Trophoblast cell (in vitro differentiated cells and primary cell): ENCODE measurements at regions not wholly inside any gene's neighbourhood (a gene's known extent, or its start where the extent isn't known, plus 50 kb on each side); places are given as distances from the start of the nearest gene placed in this dataset.

Experiments used
- DNase-seq, 2 donors: peaks; one replicate each; pipeline ENCODE4 v3.0.0-alpha.2; 2016
- H2AFZ ChIP-seq: 2 replicates; pipeline ENCODE4 v1.6.1; 2013; ENCODE audit warnings: low read length, moderate library complexity, mild to moderate bottlenecking; ENCODE audit not compliant: insufficient read depth, poor library complexity
- H2AK5ac ChIP-seq: 2 replicates; pipeline ENCODE4 v1.6.1; 2013; ENCODE audit warnings: mild to moderate bottlenecking, low read length
- H2BK120ac ChIP-seq: 2 replicates; pipeline ENCODE4 v1.6.1; 2013; ENCODE audit warnings: low read length, mild to moderate bottlenecking, moderate library complexity; ENCODE audit not compliant: insufficient read depth, poor library complexity
- H2BK12ac ChIP-seq: 2 replicates; pipeline ENCODE4 v1.6.1; 2013; ENCODE audit warnings: mild to moderate bottlenecking, low read length, moderate library complexity
- H2BK5ac ChIP-seq: 2 replicates; pipeline ENCODE4 v1.6.1; 2013; ENCODE audit warnings: low read length, low read depth, moderate library complexity, mild to moderate bottlenecking; ENCODE audit not compliant: poor library complexity
- H3K14ac ChIP-seq: 2 replicates; pipeline ENCODE4 v1.6.1; 2013; ENCODE audit warnings: mild to moderate bottlenecking, low read length
- H3K18ac ChIP-seq: 2 replicates; pipeline ENCODE4 v1.6.1; 2013; ENCODE audit warnings: mild to moderate bottlenecking, low read length
- H3K23ac ChIP-seq: 2 replicates; pipeline ENCODE4 v1.6.1; 2013; ENCODE audit warnings: low read length
- H3K27ac ChIP-seq: 2 replicates; pipeline ENCODE4 v1.5.1; 2013; ENCODE audit warnings: low read depth, mild to moderate bottlenecking, inconsistent platforms, low read length, moderate library complexity
- H3K27me3 ChIP-seq: 2 replicates; pipeline ENCODE4 v1.6.1; 2013; ENCODE audit warnings: inconsistent platforms, mild to moderate bottlenecking, low read length, moderate library complexity; ENCODE audit not compliant: insufficient read depth
- H3K36me3 ChIP-seq, 2 experiments: 1 replicate in 1 of 2; 2 replicates in 1 of 2; pipeline ENCODE4 v1.6.1; 2013; ENCODE audit warnings: low read length in 2 of 2, mild to moderate bottlenecking in 2 of 2, moderate library complexity in 1 of 2; ENCODE audit not compliant: insufficient read depth in 2 of 2, control insufficient read depth in 1 of 2
- H3K4ac ChIP-seq: 2 replicates; pipeline ENCODE4 v1.6.1; 2013; ENCODE audit warnings: low read depth, mild to moderate bottlenecking, low read length, moderate library complexity
- H3K4me1 ChIP-seq, 2 experiments: 1 replicate in 1 of 2; 2 replicates in 1 of 2; pipeline ENCODE4 v1.6.1; 2013; ENCODE audit warnings: low read length in 2 of 2, mild to moderate bottlenecking in 2 of 2, moderate library complexity in 1 of 2; ENCODE audit not compliant: insufficient read depth in 2 of 2, control insufficient read depth in 1 of 2
- H3K4me2 ChIP-seq: 2 replicates; pipeline ENCODE4 v1.6.1; 2013; ENCODE audit warnings: inconsistent platforms, mild to moderate bottlenecking, low read length, moderate library complexity
- H3K4me3 ChIP-seq: 2 replicates; pipeline ENCODE4 v1.5.1; 2013; ENCODE audit warnings: mild to moderate bottlenecking, low read depth, low read length, inconsistent platforms
- H3K79me1 ChIP-seq: one replicate; pipeline ENCODE4 v1.6.1; 2013; ENCODE audit warnings: low read length
- H3K79me2 ChIP-seq: 2 replicates; pipeline ENCODE4 v1.6.1; 2013; ENCODE audit warnings: low read length, mild to moderate bottlenecking; ENCODE audit not compliant: control insufficient read depth, insufficient read depth, poor library complexity
- H3K9ac ChIP-seq: 2 replicates; pipeline ENCODE4 v1.6.1; 2013; ENCODE audit warnings: mild to moderate bottlenecking, low read length
- H3K9me3 ChIP-seq: 2 replicates; pipeline ENCODE4 v1.6.1; 2013; ENCODE audit warnings: low read depth, mild to moderate bottlenecking, control low read depth, inconsistent platforms, low read length; ENCODE audit not compliant: insufficient read depth
- H4K12ac ChIP-seq: 2 replicates; pipeline ENCODE4 v1.6.1; 2013; ENCODE audit warnings: low read depth, mild to moderate bottlenecking, low read length, moderate library complexity
- H4K8ac ChIP-seq: 2 replicates; pipeline ENCODE4 v1.6.1; 2013; ENCODE audit warnings: low read depth, mild to moderate bottlenecking, low read length, moderate library complexity
- H4K91ac ChIP-seq: one replicate; pipeline ENCODE4 v1.6.1; 2013; ENCODE audit warnings: low read depth, mild to moderate bottlenecking, low read length, moderate library complexity
- WGBS: extraction: QIAGEN DNeasy Blood & Tissue Kit; methylation state at CpG from one replicate; pipeline ENCODE4 v1.1.7; 2013; ENCODE audit warnings: missing lambda C conversion rate; ENCODE audit not compliant: insufficient read length, insufficient coverage; ENCODE audit errors: extremely low coverage; 5-methylcytosine and 5-hydroxymethylcytosine counted together

DNA sequence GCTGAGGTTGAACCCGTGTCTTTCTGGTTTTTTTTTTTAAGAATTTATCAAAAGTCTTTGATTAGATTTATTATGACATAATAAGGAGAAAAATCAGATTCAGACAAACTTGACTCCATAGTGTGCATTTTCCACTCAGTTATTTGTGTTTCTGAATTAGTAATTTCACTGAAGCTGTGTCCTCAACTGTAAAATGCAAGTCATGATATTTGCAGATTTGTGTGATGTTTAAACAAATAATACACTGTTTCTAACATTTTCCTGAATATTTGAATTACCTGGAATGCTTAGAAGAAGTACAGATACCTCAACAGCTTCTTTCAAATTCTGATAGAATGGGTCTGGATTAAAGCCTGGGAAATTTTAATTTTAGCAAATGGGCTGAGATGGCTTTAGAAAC is 1050.3 kb upstream of the MAP3K7 start:
- no peaks in the 10 kb centered on the region for H3K36me3 ChIP-seq
- WGBS, result no CpG with 5 or more reads among the region's 1 CpG
- no peak overlapping the region for H4K91ac ChIP-seq
- H3K4me2 ChIP-seq, result no peak overlapping the region
- H3K27ac ChIP-seq, result no peak overlapping the region
- no peak overlapping the region for H3K23ac ChIP-seq
- no peak overlapping the region for H2BK120ac ChIP-seq
- no peak overlapping the region for H2BK12ac ChIP-seq
- no peaks in the 10 kb centered on the region for H3K79me2 ChIP-seq
- no peaks in the 10 kb centered on the region for H3K9me3 ChIP-seq
- no peak overlapping the region for H3K4ac ChIP-seq
- no peak overlapping the region for H2AK5ac ChIP-seq
- H3K4me3 ChIP-seq, result no peak overlapping the region
- H4K12ac ChIP-seq, result no peak overlapping the region
- no peaks in the 10 kb centered on the region for H3K27me3 ChIP-seq
- H3K18ac ChIP-seq, result no peak overlapping the region
- H3K4me1 ChIP-seq, result no peaks in the 10 kb centered on the region
- no peaks in the 10 kb centered on the region for H3K79me1 ChIP-seq
- no peak overlapping the region for H3K9ac ChIP-seq
- no peak overlapping the region for H2AFZ ChIP-seq
- no peak overlapping the region for H3K14ac ChIP-seq
- H2BK5ac ChIP-seq, result no peak overlapping the region
- DNase-seq, result no peak
- no peak overlapping the region for H4K8ac ChIP-seq

DNA sequence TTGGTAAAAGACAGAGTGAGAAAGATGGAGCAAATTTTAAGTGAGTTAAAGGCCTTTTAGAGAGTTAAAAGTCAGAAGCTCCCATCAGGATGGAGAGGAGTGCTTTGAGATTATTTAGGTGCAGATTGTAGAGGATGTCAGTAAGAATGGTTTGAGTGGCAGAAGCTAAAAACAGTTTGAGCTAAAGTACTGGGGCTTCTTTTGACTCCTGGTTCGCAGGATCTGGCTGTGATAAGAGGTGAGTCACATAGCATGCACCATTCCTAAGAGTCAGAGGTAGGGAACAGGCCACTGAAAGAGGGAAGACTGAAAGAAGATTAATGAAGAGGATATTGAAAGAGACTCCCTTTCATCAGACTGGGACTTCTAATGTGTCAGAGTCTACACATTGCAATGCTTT is 1047.9 kb upstream of the MAP3K7 start:
- no CpG with 5 or more reads among the region's 1 CpG for WGBS
- Histone ChIP-seq H3K4ac (no peak overlapping the region), H3K36me3 (no peaks in the 10 kb centered on the region), H2AFZ (no peak overlapping the region), H4K91ac (no peak overlapping the region), H3K27me3 (no peaks in the 10 kb centered on the region), H3K79me2 (no peaks in the 10 kb centered on the region), H4K12ac (no peak overlapping the region), H3K79me1 (no peaks in the 10 kb centered on the region), H2BK120ac (no peak overlapping the region), H3K9ac (no peak overlapping the region), H3K18ac (no peak overlapping the region), H3K9me3 (no peaks in the 10 kb centered on the region), H3K4me3 (no peak overlapping the region), H2BK12ac (no peak overlapping the region), H3K14ac (no peak overlapping the region), H3K4me1 (no peaks in the 10 kb centered on the region), H2AK5ac (no peak overlapping the region), H3K23ac (no peak overlapping the region), H3K27ac (no peak overlapping the region), H2BK5ac (no peak overlapping the region), H4K8ac (no peak overlapping the region), H3K4me2 (no peak overlapping the region)
- peak in 1 of 2 donors; percentile 4 for DNase-seq

- Histone ChIP-seq H4K91ac (no peak overlapping the region), H3K4me3 (no peak overlapping the region), H3K9me3 (no peaks in the 10 kb centered on the region), H3K79me1 (no peaks in the 10 kb centered on the region), H2BK120ac (no peak overlapping the region), H3K36me3 (no peaks in the 10 kb centered on the region), H2BK5ac (no peak overlapping the region), H3K18ac (no peak overlapping the region), H2AFZ (no peak overlapping the region), H3K27me3 (no peaks in the 10 kb centered on the region), H3K14ac (no peak overlapping the region), H4K12ac (no peak overlapping the region), H3K4me2 (no peak overlapping the region), H3K4ac (no peak overlapping the region), H4K8ac (no peak overlapping the region), H2BK12ac (no peak overlapping the region), H3K4me1 (no peaks in the 10 kb centered on the region), H3K9ac (no peak overlapping the region), H3K27ac (no peak overlapping the region), H3K79me2 (no peaks in the 10 kb centered on the region), H3K23ac (no peak overlapping the region), H2AK5ac (no peak overlapping the region)
- no peak for DNase-seq
- WGBS, result 100% methylated on average over 5 of the region's 8 CpGs
These were observed 1046.7 kb upstream of the MAP3K7 start for GRCh38 chr6:91633374-91634111.

DNA sequence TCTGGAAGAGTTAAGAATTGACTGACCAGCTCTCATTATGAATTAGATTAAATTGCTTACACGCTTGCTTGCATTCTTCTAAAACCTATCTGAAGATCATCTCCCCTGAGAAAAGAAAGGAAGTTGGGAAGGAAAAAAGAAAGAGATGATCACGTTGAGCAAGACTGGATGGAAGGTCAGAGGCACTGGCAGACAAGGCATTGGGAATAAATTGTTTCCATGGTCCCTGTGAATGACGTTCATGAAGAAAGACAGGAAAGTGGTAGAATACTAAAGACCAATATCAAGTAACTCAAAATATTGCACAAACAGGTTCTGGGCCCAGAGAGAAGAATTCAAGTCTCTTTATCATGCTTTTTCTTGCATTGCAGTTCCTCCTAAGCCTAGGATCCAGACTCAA is 1045.4 kb upstream of the MAP3K7 start:
- Histone ChIP-seq H3K27ac (no peak overlapping the region), H3K14ac (no peak overlapping the region), H3K4me1 (no peaks in the 10 kb centered on the region), H3K4me3 (no peak overlapping the region), H4K8ac (no peak overlapping the region), H4K12ac (no peak overlapping the region), H3K18ac (no peak overlapping the region), H3K4me2 (no peak overlapping the region), H3K4ac (no peak overlapping the region), H2AK5ac (no peak overlapping the region), H2BK120ac (no peak overlapping the region), H4K91ac (no peak overlapping the region), H3K79me1 (no peaks in the 10 kb centered on the region), H3K23ac (no peak overlapping the region), H3K79me2 (no peaks in the 10 kb centered on the region), H2AFZ (no peak overlapping the region), H3K9me3 (no peaks in the 10 kb centered on the region), H3K9ac (no peak overlapping the region), H3K36me3 (no peaks in the 10 kb centered on the region), H2BK5ac (no peak overlapping the region), H3K27me3 (no peaks in the 10 kb centered on the region), H2BK12ac (no peak overlapping the region)
- DNase-seq, result no peak
- no CpG with 5 or more reads among the region's 3 CpGs for WGBS
